A549 (cell line): ENCODE measurements at regions not wholly inside any gene's neighbourhood (a gene's known extent, or its start where the extent isn't known, plus 50 kb on each side); places are given as distances from the start of the nearest gene placed in this dataset.

Experiments
- ATAC-seq, 2 experiments: fragments of 200-7000 bp in 1 of 2; fragments of >200 bp in 1 of 2; cut with Nextera tagmentation in 1 of 2; cut with Tn5 transposase in 1 of 2; 3 replicates each; pipeline versions ENCODE4 v1.8.0 to v1.9.1; 2018 to 2020; ENCODE audit warnings: mild to moderate bottlenecking in 1 of 2, moderate library complexity in 1 of 2
- CTCF ChIA-PET: fragments of 300-600 bp; sonication (Branson Sonifier 250); formaldehyde crosslinking; extraction: SDS; loops from one replicate; lab custom pipeline; 2021; ENCODE audit warnings: antibody characterized with exemption, inconsistent platforms; lab: Yijun Ruan, JAX
- POLR2A ChIA-PET: fragments of 350-600 bp; formaldehyde crosslinking; extraction: SDS; loops from one replicate; lab custom pipeline; 2021; ENCODE audit warnings: antibody characterized with exemption, inconsistent platforms; lab: Yijun Ruan, JAX
- DNase-seq, 2 experiments: peaks; one replicate each; pipeline versions ENCODE4 v3.0.0 to v3.0.0-alpha.2; 2011 to 2016; ENCODE audit warnings: low read depth in 1 of 2, low spot score in 1 of 2
- FAIRE-seq: peaks from 2 replicates; lab custom pipeline; 2011; peaks lifted over from hg19 to GRCh38; lab: Jason Lieb, UNC
- H3K27ac ChIP-seq, 2 experiments: fragments of >200 bp; sonication (Bioruptor Twin); formaldehyde crosslinking; 3 replicates each; pipeline ENCODE4 v1.5.1; 2016 to 2017
- H3K4me1 ChIP-seq: fragments of >200 bp; sonication (Bioruptor Twin); formaldehyde crosslinking; 3 replicates; pipeline ENCODE4 v1.6.1; 2016
- H3K4me2 ChIP-seq: fragments of >200 bp; sonication (Bioruptor Twin); formaldehyde crosslinking; 3 replicates; pipeline ENCODE4 v1.6.1; 2016
- H3K4me3 ChIP-seq: fragments of >200 bp; sonication (Bioruptor Twin); formaldehyde crosslinking; 3 replicates; pipeline ENCODE4 v1.5.1; 2016
- H3K9me3 ChIP-seq: fragments of >200 bp; sonication (Bioruptor Twin); formaldehyde crosslinking; 3 replicates; pipeline ENCODE4 v1.6.1; 2016
- CBX2 ChIP-seq: fragments of 200-600 bp; sonication (generic); IDR thresholded peaks from 2 replicates; pipeline ENCODE4 v1.6.1; 2016; ENCODE audit warnings: low read depth, mild to moderate bottlenecking, borderline replicate concordance
- CBX8 ChIP-seq: fragments of 200-600 bp; sonication (generic); IDR thresholded peaks from 2 replicates; pipeline ENCODE4 v1.6.1; 2016
- CEBPB ChIP-seq, 2 experiments: fragments of >200 bp in 1 of 2; sonication (Bioruptor Twin) in 1 of 2; formaldehyde crosslinking in 1 of 2; IDR thresholded peaks; 2 replicates each; pipeline ENCODE4 v1.6.1; 2012 to 2016
- CHD4 ChIP-seq: fragments of 200-600 bp; sonication (generic); IDR thresholded peaks from 2 replicates; pipeline ENCODE4 v1.6.1; 2016; ENCODE audit warnings: antibody characterized with exemption, mild to moderate bottlenecking, borderline replicate concordance
- EHMT2 ChIP-seq: fragments of 200-600 bp; sonication (generic); IDR thresholded peaks from 2 replicates; pipeline ENCODE4 v1.6.1; 2016; ENCODE audit warnings: antibody characterized with exemption, low read depth, mild to moderate bottlenecking, moderate library complexity
- ESRRA ChIP-seq: fragments of 150-350 bp; IDR thresholded peaks from 2 replicates; pipeline ENCODE4 v1.6.1; 2014; ENCODE audit warnings: mild to moderate bottlenecking, low read length, borderline replicate concordance
- FOSL2 ChIP-seq, 2 experiments: fragments of 450-650 bp in 1 of 2; fragments of >200 bp in 1 of 2; sonication (Bioruptor Twin) in 1 of 2; formaldehyde crosslinking; IDR thresholded peaks; 2 replicates each; pipeline versions ENCODE4 v1.5.0 to v1.6.1; 2016 to 2020; ENCODE audit warnings: mild to moderate bottlenecking in 1 of 2, moderate library complexity in 1 of 2
- FOXS1 ChIP-seq: fragments of 250-450 bp; sonication (Bioruptor Pico); IDR thresholded peaks from 2 replicates; pipeline ENCODE4 v1.5.0; 2020; ENCODE audit warnings: mild to moderate bottlenecking, moderate library complexity
- GATA3 ChIP-seq: IDR thresholded peaks from 2 replicates; pipeline ENCODE4 v1.6.1; 2012; ENCODE audit warnings: borderline replicate concordance
- HEYL ChIP-seq: fragments of 250-450 bp; sonication (Bioruptor Pico); IDR thresholded peaks from 2 replicates; pipeline ENCODE4 v1.8.0; 2021; ENCODE audit warnings: mild to moderate bottlenecking, moderate library complexity
- HOXA7 ChIP-seq: fragments of 250-450 bp; sonication (Bioruptor Pico); IDR thresholded peaks from 2 replicates; pipeline ENCODE4 v1.5.0; 2020; ENCODE audit warnings: mild to moderate bottlenecking, moderate library complexity
- MAFK ChIP-seq: fragments of 450-650 bp; IDR thresholded peaks from 2 replicates; pipeline ENCODE4 v1.6.1; 2014; ENCODE audit not compliant: partially characterized antibody
- MAZ ChIP-seq: fragments of 150-350 bp; IDR thresholded peaks from 2 replicates; pipeline ENCODE4 v1.6.1; 2014; ENCODE audit warnings: antibody characterized with exemption, low read depth, low read length, borderline replicate concordance
- NFE2L2 ChIP-seq: fragments of 150-350 bp; conservative IDR thresholded peaks from 2 replicates; pipeline ENCODE4 v1.6.1; 2014; ENCODE audit warnings: low read length
- POLR2AphosphoS2 ChIP-seq: conservative IDR thresholded peaks from 2 replicates; pipeline ENCODE4 v1.6.1; 2012; ENCODE audit warnings: low read length, improper control_type of control experiment, inconsistent platforms
- RAD21 ChIP-seq, 2 experiments: fragments of >200 bp in 1 of 2; sonication (Bioruptor Twin) in 1 of 2; formaldehyde crosslinking in 1 of 2; IDR thresholded peaks in 1 of 2; conservative IDR thresholded peaks in 1 of 2; 2 replicates in 1 of 2; 3 replicates in 1 of 2; pipeline ENCODE4 v1.6.1; 2012 to 2018; ENCODE audit warnings: inconsistent platforms in 1 of 2
- RARB ChIP-seq: fragments of 250-450 bp; sonication (Bioruptor Pico); IDR thresholded peaks from 2 replicates; pipeline ENCODE4 v1.8.0; 2021; ENCODE audit warnings: mild to moderate bottlenecking, moderate library complexity
- REST ChIP-seq: fragments of 200-600 bp; sonication (generic); IDR thresholded peaks from 2 replicates; pipeline ENCODE4 v1.6.1; 2016; ENCODE audit warnings: antibody characterized with exemption, mild to moderate bottlenecking, moderate library complexity
- SMC3 ChIP-seq: fragments of >200 bp; sonication (Bioruptor Twin); formaldehyde crosslinking; IDR thresholded peaks from 3 replicates; pipeline ENCODE4 v1.6.1; 2018; ENCODE audit warnings: inconsistent platforms
- TP53 ChIP-seq: fragments of 250-450 bp; sonication (Bioruptor Pico); IDR thresholded peaks from 2 replicates; pipeline ENCODE4 v1.5.0; 2021; ENCODE audit warnings: mild to moderate bottlenecking, moderate library complexity
- ZC3H11A ChIP-seq: fragments of 450-650 bp; IDR thresholded peaks from 2 replicates; pipeline ENCODE4 v1.6.1; 2014; ENCODE audit warnings: antibody characterized with exemption, mild to moderate bottlenecking
- ZFP36 ChIP-seq: fragments of 450-650 bp; IDR thresholded peaks from 2 replicates; pipeline ENCODE4 v1.6.1; 2014; ENCODE audit warnings: borderline replicate concordance; ENCODE audit not compliant: partially characterized antibody
- WGBS: methylation state at CpG from one replicate; pipeline ENCODE4 v1.1.6; 2017; ENCODE audit errors: missing lambda C conversion rate; 5-methylcytosine and 5-hydroxymethylcytosine counted together
- TF ChIP-seq, protein P1 (sequence below): fragments of 150-350 bp; IDR thresholded peaks from 2 replicates; pipeline ENCODE4 v1.6.1; 2014; ENCODE audit warnings: low read depth, mild to moderate bottlenecking, low read length
- TF ChIP-seq, protein P2 (sequence below): fragments of 450-650 bp; IDR thresholded peaks from 2 replicates; pipeline ENCODE4 v1.6.1; 2014; ENCODE audit warnings: antibody characterized with exemption
- TF ChIP-seq, protein P3 (sequence below): fragments of >200 bp; sonication (Bioruptor Twin); formaldehyde crosslinking; IDR thresholded peaks from 2 replicates; pipeline ENCODE4 v1.6.1; 2016
- TF ChIP-seq, protein P4 (sequence below): IDR thresholded peaks from 2 replicates; pipeline ENCODE4 v1.6.1; 2012
- TF ChIP-seq, protein P5 (sequence below): IDR thresholded peaks from 2 replicates; pipeline ENCODE4 v1.6.1; 2012; ENCODE audit warnings: low read depth, borderline replicate concordance

- TF ChIP-seq, protein P1, sequence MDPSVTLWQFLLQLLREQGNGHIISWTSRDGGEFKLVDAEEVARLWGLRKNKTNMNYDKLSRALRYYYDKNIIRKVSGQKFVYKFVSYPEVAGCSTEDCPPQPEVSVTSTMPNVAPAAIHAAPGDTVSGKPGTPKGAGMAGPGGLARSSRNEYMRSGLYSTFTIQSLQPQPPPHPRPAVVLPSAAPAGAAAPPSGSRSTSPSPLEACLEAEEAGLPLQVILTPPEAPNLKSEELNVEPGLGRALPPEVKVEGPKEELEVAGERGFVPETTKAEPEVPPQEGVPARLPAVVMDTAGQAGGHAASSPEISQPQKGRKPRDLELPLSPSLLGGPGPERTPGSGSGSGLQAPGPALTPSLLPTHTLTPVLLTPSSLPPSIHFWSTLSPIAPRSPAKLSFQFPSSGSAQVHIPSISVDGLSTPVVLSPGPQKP: no peak
- no peak for TF ChIP-seq NFE2L2
Measured at GRCh38 chr9:3118081-3118480, 274.2 kb upstream of the PUM3 start (continued).

- TF ChIP-seq POLR2AphosphoS2 (no peak), FOXS1 (CRISPR knock-in tag) (no peak), CBX2 (no peak), HOXA7 (CRISPR knock-in tag) (no peak), GATA3 (no peak), FOSL2 (IDR thresholded peaks at IDR 0.05) (no peak), FOSL2 (CRISPR knock-in tag; IDR thresholded peaks at IDR 0.05) (no peak), CEBPB (IDR thresholded peaks at IDR 0.05) (no peak), MAZ (no peak), EHMT2 (no peak)
- TF ChIP-seq, protein P2, sequence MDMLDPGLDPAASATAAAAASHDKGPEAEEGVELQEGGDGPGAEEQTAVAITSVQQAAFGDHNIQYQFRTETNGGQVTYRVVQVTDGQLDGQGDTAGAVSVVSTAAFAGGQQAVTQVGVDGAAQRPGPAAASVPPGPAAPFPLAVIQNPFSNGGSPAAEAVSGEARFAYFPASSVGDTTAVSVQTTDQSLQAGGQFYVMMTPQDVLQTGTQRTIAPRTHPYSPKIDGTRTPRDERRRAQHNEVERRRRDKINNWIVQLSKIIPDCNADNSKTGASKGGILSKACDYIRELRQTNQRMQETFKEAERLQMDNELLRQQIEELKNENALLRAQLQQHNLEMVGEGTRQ: no peak
- TF ChIP-seq, protein P3, sequence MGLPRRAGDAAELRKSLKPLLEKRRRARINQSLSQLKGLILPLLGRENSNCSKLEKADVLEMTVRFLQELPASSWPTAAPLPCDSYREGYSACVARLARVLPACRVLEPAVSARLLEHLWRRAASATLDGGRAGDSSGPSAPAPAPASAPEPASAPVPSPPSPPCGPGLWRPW: no peak
- no peak overlapping the region for H3K27ac ChIP-seq
- no peak overlapping the region for H3K4me2 ChIP-seq
- ChIA-PET CTCF (no interaction called here), POLR2A (no interaction called here)
- H3K9me3 ChIP-seq: no peaks in the 10 kb centered on the region
- DNase-seq (no peak), FAIRE-seq (no peak), ATAC-seq (no peak)
- H3K4me3 ChIP-seq: no peak overlapping the region
- H3K4me1 ChIP-seq: no peaks in the 10 kb centered on the region
Measured at GRCh38 chr9:3099646-3100045, 255.8 kb upstream of the PUM3 start.

DNA sequence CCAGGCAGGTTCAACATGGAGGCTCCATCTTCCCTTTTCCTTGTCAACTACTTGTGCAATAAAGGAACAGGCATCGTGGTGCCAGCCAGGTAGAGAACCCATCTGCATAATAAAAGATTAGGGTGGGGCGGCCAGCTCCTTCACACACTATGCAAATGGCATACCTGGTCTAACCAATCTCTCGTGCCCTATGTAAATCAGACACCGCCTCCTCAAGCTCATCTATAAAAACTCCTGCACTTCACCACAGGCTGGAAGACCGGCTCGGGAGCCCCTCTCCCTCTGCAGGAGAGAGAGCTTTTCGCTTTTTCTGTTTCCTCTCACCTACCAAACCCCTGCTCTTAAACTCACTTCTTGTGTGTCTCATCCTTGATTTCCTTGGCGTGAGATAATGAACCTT, 244.3 kb upstream of the PUM3 start:
- 34% methylated on average over 8 of the region's 8 CpGs for WGBS
- ChIA-PET CTCF (no interaction called here), POLR2A (no interaction called here)
- H3K4me2 ChIP-seq: no peak overlapping the region
- H3K4me1 ChIP-seq: no peaks in the 10 kb centered on the region
- FAIRE-seq (no peak), DNase-seq (no peak), ATAC-seq (no peak)
- no peaks in the 10 kb centered on the region for H3K9me3 ChIP-seq
- no peak overlapping the region for H3K27ac ChIP-seq
- no peak overlapping the region for H3K4me3 ChIP-seq
- TF ChIP-seq ESRRA: no peak

GRCh38 chr9:3087697-3088096, 243.8 kb upstream of the PUM3 start:
- no peak for FAIRE-seq
- POLR2A ChIA-PET: no interaction called here
- no peak for ATAC-seq
- TF ChIP-seq HEYL (CRISPR knock-in tag): no peak
- no peak for TF ChIP-seq RAD21 (conservative IDR thresholded peaks at IDR 0.05 in 1 of 2, IDR thresholded peaks at IDR 0.05 in 1 of 2)
- TF ChIP-seq, protein P3: no peak
- TF ChIP-seq MAFK: no peak
- TF ChIP-seq ZC3H11A: no peak
- TF ChIP-seq TP53 (CRISPR knock-in tag): no peak
- TF ChIP-seq ZFP36: no peak
- TF ChIP-seq REST: no peak
- no peak for TF ChIP-seq FOXS1 (CRISPR knock-in tag)
- no peak for TF ChIP-seq CHD4
- TF ChIP-seq, protein P4, sequence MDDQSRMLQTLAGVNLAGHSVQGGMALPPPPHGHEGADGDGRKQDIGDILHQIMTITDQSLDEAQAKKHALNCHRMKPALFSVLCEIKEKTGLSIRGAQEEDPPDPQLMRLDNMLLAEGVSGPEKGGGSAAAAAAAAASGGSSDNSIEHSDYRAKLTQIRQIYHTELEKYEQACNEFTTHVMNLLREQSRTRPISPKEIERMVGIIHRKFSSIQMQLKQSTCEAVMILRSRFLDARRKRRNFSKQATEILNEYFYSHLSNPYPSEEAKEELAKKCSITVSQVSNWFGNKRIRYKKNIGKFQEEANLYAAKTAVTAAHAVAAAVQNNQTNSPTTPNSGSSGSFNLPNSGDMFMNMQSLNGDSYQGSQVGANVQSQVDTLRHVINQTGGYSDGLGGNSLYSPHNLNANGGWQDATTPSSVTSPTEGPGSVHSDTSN: no peak
- TF ChIP-seq, protein P5, sequence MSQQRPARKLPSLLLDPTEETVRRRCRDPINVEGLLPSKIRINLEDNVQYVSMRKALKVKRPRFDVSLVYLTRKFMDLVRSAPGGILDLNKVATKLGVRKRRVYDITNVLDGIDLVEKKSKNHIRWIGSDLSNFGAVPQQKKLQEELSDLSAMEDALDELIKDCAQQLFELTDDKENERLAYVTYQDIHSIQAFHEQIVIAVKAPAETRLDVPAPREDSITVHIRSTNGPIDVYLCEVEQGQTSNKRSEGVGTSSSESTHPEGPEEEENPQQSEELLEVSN: no peak
- no peak for TF ChIP-seq SMC3
- no peak for TF ChIP-seq CBX8
- TF ChIP-seq RARB: no peak
- TF ChIP-seq POLR2AphosphoS2: no peak

More at GRCh38 chr9:3087697-3088096, 243.8 kb upstream of the PUM3 start:
- Histone ChIP-seq H3K4me1 (no peaks in the 10 kb centered on the region), H3K4me3 (no peak overlapping the region), H3K27ac (no peak overlapping the region), H3K9me3 (no peaks in the 10 kb centered on the region), H3K4me2 (no peak overlapping the region)
- WGBS: 3% methylated on average over 4 of the region's 4 CpGs
- CTCF ChIA-PET: no interaction called here
- no peak for DNase-seq
